Glomerular visceral epithelial cell (primary cell): ENCODE measurements at regions not wholly inside any gene's neighbourhood (a gene's known extent, or its start where the extent isn't known, plus 50 kb on each side); places are given as distances from the start of the nearest gene placed in this dataset.
A peak's percentile ranks its signal among the peaks of the same experiment; 100 is the strongest.

Experiments used
- DNase-seq: peaks from one replicate; pipeline ENCODE4 v3.0.0-alpha.2; 2016; ENCODE audit errors: extremely low spot score

DNA sequence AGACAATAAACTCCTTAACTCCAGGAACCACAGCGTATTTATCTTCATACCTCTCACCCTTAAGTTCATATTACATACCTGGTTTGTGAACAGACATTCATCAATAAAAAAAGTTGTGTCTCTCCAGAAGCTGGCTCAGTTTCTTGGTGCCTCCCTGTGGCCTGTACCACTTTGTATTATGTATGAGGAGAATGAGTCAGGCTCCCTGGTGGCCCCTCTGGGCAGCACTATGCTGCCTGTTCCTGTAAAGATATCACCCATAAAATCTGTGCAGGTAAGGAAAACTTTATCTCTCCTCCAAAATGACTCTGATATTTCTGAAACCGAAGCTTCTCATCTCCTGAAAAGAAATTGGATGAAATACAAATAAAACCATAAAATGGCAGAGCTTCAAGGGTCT, 198.4 kb upstream of the NT5C1B start:
- peak; percentile 23 for DNase-seq

DNA sequence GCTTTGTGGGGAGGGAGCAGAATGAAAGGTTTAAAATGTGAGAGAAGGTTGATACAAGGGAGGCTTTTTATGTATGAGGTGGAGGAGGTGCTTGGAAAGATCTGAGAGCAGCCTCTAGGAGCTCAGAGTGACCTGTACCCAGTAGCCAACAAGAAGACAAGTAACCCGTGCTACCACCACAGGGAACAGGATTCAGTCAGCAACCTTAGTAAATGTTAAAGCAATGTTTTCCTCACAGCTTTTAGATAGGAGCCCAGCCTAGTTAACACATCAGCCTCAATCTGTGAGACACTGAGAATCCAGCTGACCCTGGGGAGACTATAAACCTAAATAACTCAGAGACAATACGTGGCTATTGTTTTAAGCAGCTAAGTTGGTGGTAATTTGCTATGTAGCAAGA, 194.9 kb upstream of the NT5C1B start:
- no peak for DNase-seq

DNA sequence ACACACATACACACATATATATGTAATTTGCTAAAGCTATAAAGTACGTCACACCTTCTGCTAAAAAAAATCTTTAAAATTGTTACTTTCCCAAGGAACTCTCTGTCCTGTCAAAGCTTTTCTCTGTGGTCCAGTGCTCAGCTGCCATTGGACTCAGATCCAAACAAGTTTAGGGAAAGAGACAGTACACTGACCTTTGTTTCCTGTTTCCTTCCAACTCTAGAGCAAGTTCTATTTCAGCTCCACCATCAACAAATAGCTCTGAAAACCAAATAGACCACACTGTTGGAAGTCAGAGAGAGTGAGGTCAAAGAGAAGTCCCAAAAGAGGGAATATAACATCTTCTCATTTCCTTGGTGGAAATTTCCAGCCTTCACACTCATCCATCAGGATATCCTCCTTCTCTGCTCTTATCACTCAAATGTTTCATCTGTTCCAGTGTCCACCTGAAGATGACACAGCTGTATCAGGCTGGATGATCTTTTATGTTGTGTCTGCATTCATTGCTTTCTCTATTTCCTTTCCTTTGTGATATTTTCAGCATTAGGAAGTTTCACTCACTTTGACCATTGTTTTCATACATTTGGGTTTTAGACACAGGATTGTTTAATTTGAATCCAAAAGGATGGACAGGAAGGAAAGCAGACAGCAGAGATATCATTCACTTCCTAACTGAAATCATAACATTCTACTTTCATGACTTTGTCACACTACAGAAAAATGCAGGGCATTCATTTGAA, 192.3 kb upstream of the NT5C1B start:
- DNase-seq, result no peak

DNA sequence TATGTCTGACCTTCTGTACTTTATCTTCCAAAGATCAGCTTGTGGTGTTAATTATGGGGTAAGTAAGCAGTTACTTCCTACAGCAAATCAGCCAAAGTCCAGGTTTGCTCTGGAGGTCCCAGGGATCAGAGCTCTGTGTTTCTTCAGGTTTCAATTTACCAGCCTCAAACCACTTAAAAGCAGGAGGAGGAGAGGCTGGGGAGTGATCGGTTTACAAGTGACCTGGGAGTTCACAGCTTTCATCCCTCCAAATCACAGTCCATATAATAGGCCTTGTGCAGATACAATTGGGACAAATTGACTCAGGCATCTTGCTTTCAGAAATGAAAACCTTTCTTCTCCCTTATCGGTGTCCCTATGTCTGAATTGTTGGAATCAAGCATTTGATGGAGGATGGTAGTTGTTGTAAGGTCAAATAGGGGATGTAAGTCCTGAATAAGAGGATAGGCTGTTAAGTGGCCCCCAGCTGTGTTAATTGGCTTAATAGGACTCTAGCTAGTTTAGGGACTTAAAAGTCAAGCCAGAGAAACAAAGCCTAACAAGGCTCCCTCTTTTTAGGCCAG, 188.0 kb upstream of the NT5C1B start:
- no peak for DNase-seq

DNA sequence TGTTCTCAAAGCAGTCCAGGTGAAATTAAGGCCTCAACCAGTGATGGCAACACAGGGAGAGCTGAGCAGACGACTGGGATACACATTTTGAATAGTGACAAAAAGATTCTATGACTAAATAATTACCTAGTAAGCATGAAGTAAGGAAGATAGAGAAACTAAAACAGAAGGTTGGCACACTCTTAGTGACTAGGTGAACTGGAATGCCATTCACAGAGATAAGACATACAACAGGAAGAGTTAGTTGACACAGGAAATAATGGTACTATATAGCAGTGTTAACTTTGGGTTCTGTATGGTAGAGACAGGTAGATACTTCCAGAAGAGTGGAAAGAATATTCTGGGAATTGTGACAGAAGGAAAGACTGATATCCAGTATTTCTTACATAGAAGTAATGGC, 181.8 kb upstream of the NT5C1B start:
- no peak for DNase-seq

DNA sequence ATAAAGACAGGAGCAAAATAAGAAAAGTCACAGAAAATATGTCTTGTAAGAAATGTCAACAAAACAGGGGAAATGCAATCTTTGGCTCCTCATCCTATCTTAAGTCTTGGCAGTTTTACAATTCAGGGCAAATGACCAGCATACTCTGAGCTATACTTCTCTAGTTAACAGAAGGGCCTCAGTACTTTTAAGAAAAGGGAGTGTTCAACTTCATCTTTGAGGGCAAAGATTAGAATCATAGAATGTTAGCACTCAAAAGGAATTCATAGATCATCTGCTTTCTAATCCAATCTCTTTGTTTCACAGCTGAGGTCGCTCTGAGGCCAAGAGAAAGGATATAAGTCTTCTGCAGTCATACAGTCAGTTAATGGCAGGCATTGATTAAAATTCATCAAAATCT, 174.0 kb upstream of the NT5C1B start:
- no peak for DNase-seq

DNA sequence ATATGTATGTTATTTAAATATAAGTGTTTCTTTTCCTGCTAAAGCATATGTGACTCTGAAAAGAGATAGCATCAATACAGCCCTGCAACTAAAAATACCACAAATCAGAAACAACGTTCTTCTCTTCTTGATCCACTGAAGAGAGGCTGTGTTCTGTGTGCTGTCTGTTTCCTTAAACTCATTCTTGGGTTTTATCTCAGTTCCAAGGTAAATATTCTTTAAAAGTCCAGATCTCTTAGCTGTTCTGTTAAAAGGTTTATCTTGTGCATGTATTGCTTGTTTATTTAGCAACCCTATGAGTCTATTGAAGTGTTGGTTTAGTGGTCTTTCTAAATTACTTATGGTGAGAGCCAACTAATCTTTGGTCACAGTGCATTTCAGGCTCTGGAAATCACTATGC, 173.3 kb upstream of the NT5C1B start:
- DNase-seq, result no peak

DNA sequence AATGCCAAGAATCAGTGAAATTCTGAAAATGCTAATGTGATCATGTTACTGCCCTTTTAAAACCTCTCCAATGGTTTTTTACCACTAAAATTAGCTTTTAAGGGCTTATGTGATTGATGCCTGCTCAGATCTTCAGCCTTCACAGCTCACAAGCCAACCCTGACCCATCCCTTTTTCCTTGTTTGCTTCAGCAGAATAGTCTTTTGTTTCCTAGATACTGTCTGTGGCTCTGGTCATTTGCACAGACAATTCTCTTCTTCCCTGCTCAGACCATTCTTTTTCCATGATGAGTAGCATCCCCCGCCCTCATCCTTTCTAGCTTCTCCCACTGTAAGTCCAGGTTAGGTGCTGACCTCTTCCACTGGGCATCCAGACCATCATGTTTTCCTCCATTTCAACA, 164.9 kb upstream of the NT5C1B start:
- DNase-seq, result no peak

DNA sequence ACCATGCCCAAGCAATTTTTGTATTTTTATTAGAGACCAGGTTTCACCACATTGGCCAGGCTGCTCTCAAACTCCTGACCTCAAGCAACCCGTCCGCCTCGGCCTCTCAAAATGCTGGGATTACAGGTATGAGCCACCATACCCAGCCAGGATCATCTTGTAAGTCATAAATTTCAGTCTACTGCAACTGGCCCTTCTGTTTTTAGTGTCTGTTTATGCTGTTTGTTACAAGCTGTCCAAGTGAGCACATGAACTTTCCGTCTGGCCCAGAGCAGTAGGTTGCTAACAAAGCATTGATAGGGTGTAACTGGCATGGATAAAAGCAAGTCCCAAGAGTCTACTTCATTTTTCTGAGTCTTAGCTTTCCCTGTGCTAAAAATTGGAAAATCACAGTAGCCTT, 164.4 kb upstream of the NT5C1B start:
- DNase-seq, result no peak

DNA sequence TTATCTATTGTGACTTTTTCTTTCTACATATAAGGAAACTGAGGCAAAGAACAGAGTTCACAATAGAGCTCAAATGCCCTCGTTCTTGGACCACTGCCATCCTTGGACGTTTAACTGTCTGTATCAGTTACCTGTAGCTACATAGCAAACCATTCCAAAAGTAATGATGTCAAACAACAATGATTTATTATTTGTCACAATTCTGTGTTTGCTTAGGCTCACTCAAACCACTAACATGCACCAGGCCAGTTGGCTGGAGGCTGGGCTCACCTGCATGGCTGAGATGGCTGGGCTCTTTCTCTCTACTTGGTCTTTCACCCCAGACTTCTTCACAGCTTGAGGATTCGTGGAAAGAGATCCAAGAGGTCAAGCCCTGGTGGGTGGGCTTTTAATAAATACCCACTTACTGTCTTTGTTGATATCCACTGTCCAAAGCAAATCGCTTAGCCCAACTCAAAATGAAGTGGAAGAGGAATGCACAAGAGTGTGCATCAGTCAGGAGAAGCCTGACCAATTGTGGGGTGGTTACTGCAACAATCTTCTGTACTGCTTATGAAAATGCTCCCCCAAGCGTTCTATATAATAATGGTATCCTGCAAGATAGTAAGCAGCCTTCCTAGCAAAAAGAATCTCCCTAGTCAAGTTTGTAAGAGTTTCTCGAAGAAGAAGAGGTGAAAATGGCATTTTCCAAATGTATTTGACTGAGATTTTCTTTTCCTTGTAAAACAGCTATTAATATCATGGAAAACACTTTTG, 163.5 kb upstream of the NT5C1B start:
- no peak for DNase-seq

DNA sequence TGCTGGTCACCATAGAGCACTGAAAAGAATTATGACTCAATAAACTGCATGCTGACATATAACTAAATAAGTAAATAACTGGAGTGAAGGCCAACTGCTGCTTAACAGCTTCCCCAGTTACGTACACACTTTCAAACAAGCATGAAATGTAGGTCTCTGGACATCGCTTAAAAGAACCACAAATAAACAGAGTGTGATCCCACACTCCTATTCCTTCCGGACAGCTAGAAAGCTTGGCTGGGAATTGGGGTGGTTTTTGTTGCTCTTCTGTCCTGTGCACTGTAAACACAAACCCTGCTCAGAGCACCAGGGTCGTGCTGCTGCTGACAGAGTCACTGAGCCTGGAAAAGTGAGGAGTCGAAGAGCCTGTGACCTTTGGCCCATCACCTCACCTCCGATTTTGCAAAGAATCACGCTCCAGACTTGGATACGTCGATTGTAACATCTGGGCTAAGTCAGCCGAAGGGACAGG, 162.7 kb upstream of the NT5C1B start:
- DNase-seq, result no peak

DNA sequence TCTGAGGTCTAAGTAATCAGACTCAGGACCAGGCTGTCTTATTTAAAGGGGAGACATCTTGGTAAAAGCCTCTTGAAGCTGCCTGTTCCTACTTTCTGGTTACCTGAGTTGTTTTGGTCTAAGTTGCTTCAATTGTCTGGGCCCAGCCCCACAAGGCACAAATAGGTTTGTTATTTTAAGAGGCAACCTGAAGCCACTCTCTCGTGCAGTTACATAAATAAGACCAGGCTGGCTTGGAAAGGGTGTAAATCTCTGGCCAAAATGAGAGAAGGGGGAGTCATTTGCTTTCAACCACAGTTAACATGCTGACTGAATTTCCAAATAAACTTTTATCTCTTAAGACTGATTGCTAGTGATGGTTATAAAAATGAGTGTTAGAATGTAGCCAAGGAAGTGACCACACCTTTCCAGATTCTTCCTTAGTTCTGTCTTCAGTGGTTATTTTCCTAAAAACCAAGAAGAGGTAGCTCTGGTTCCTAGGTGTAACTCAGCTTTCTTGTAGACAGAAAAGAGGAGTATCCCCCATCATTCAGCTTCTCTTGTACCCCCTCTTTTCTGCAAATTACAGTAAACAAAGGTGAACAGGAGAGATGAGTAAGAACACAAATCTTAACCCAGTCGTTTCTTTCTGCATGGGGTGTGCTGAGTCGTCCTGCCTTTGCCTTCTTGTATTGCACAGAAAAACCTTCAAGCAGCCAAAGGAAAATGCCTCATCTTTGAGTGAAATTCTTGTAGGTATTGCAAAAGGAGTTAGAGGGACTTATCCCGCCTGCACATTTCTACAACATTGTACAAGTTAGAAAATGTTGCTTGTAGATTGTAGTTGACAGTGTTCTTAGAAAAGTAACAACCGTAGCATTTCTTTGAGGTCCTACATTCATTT, 161.5 kb upstream of the NT5C1B start:
- DNase-seq, result no peak

DNA sequence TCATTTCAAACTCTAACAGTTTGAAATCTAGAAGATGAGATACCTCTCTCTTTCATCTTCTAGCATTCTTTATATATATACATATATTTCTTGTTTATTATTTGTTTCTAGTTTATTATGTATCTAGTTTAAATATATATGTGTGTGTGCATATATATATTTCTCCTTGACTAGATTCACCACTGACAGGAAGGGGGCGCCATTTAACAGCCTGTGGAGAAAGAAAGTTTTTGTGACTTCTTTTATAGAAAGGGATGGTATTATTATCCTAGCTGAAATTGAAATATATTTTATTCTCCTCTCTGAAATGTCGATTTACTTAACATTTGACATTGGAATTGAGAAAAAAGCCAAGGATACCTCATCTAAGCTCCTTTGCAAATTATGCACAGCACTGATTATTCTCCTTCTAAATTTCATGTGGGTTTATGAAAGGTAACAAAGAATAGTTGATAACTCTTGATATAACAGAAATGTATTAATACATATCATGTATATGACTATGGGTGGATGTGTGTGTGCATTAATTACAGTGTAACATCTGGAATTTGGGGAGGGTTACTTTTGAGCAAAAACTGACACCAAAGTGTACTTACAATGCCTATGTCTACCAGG, 160.7 kb upstream of the NT5C1B start:
- peak; percentile 47 for DNase-seq

DNA sequence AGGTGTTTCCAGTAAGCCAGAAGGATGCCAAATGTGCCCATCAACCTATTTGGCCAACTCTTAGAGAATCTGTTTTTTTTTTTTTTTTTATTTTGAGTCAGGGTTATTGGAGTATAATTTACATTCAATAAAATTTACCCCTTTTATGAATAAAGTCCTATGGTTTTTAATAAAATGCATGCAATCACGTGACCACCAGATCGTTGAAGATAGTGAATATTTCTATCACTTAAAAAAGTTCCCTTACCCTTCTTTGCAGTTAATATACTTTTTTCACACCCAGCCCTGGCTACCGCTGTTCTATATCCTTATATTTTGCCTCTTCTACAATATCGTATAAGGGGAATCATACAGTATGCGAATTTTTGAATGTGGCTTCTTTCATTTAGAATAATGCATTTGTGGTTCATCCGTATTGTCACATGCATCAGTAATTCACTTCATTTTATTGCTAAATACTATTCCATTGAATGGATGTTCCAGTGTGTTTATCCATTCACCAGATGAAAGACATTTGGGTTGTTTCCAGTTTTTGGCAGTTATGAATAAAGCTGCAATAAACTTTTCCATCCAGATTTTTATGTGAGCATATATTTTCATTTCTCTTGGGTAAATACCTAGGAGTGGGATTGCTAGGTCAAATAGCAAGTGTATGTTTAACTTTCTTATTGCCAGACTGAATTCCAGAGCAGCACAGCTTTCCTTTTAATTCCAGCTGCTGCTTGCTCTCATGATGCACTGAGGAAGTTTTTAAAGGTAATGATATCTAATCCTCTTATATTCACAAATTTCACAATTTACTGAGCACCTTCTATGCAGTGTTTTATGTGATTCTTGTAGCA, 156.3 kb upstream of the NT5C1B start:
- no peak for DNase-seq

DNA sequence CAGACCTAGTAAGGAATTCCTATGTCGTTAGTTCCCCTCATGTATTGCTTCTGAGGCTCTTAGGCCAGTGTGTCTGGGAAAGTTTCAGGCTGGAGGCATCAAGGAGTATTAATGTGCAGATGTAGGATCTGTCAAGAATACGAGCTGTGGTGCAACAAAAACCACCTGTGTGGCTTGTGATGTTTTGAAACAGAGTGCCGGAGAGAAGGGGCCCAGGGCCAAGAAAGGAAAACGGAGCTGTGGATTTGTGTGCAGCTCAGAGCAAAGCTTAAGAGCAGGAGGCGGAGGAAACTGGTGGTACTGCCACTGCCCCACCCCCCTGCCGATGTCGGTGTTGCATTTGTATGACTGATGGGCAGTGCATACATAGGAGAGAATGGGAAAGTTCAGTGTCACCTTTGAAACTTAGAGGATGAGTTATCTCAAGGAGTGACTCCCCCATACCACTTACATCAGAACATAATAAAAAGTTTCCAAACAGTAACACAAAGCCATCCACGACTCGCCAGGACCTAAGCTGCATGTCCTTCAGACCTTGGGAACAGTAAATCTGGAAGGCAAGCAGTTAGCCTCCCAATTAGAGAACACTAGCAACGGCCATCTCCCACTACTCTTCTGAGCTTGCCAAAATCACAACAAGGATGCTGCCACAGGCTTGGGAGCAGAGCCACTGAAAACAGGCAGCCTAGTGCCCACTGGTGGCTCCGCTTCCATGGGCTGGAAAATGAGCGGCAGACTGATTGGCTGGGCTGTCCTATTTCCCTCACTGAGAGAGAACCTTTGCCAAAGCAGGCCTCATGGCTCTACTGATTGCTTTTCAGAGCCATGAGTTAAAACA, 152.7 kb upstream of the NT5C1B start:
- DNase-seq, result no peak

DNA sequence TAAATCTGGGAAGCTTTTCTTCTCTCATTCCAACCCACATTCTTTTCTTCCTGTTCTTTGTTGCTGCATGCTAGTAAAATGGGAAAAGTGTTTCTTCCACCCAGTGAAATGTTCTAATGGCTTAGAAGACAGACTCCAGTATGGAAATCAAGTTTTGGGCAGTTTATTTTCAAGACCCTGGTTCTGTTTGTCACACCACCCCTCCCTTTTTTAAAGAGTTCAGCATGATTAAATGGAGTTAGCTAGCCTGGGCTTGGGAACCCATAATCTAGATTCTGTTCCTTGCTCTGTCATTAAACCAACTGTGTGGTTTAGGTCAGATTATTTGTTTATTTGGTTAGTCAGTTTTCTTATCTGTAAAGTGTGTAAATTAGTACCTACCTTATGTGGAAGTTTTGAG, 151.8 kb upstream of the NT5C1B start:
- DNase-seq, result no peak

DNA sequence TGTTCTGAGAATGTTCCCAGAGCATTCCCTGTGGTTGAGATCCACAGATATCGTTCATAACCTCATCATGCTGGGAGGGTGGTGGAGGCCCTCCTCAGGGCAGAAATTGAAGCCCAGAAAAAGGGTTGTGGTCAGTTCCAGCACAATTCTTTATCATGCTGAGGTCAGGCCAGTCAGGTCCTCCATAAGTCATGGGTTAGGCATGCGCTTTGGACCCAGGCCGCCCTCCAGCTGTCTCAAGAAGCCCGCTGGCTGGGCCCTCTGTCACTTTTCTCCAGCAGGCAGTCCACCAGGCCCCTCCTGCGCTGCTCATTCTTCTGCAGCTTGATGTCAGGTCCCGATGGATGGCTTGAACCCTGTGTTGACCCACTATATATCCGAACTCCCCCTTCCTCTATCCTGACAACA, 151.1 kb upstream of the NT5C1B start:
- peak; percentile 23 for DNase-seq

DNA sequence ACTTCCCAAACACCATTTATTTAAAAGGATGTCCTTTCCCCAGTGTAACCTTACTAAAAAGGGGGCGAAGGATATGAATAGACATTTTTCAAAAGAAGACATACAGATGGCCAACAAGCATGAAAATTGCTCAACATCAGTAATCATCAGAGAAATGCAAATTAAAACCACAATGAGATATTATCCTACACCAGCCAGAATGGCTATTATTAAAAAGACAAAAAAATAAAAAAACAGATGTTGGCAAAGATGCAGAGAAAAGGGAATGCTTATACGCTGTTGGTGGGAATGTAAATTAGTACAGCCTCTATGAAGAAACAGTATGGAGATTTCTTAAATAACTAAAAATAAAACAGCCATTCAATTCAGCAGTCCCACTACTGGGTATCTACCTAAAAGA, 142.3 kb upstream of the NT5C1B start:
- DNase-seq, result no peak

DNA sequence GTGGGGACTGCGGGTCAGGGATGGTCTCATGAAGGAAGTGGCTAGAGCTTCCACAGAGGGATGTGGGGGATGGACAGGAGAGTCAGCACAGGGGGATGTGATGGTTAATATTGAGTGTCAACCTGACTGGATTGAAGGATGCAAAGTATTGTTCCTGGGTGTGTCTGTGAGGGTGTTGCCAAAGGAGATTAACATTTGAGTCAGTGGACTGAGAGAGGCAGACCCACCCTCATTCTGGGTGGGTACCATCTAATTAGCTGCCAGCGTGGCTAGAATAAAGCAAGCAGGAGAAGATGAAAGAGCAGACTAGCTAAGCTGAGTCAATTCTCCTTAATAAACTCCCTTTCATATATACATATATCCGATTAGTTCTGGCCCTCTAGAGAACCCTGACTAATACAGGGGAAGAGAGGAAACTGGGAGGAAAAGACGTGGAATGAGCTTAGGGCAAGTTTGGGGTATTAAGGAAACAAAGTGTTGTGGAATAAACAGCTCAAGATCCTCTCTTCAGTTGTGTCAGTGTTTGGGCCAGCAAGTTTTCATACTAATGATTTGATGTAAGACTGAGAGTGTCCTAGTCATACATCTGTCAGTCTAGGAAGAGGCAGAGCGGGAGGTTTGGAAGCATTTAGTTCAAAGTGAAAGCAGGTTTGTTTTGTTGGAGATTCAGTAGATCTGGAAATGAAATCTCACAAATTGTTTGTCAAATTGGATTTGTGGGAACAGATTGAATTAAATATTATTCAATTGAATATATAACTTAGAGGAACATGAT, 135.2 kb upstream of the NT5C1B start:
- no peak for DNase-seq
